Dedifferentiated amniotic fluid mesenchymal stem cell (primary cell): ENCODE measurements at regions not wholly inside any gene's neighbourhood (a gene's known extent, or its start where the extent isn't known, plus 50 kb on each side); places are given as distances from the start of the nearest gene placed in this dataset.

Experiments
- DNase-seq: peaks from one replicate; pipeline ENCODE4 v3.0.0-alpha.2; 2016; ENCODE audit errors: extremely low spot score

DNA sequence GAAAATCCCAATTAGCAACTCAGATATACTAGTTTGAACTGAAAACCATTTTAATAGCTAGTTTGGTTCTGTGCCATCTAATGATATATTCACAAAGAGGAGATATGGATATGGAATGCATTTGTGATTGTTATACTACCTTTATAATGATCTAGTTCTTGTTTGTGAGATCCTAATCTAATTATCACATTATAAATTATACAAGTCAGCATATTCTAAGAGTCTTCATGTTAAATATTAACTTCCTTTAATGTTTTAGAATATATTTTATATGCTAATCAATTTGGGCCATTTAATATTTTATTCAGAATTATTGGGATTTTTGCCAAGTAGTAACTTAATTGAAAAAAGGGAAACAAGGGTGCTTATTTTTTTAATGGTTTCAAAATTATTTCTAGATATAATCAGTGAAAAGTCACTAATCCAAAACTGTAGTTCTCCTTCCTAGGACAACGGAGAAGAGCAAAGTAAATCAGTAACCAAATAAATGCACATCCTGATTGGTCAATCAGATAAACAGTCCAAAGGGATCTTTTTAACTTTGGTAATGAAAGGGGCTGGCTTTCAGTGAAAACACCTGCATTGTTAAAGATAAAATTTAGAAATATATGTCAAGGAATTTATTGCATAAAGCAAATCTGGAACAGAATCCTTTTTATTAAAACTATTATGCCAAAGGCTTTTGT, 173.9 kb upstream of the MEOX2 start:
- no peak for DNase-seq

DNA sequence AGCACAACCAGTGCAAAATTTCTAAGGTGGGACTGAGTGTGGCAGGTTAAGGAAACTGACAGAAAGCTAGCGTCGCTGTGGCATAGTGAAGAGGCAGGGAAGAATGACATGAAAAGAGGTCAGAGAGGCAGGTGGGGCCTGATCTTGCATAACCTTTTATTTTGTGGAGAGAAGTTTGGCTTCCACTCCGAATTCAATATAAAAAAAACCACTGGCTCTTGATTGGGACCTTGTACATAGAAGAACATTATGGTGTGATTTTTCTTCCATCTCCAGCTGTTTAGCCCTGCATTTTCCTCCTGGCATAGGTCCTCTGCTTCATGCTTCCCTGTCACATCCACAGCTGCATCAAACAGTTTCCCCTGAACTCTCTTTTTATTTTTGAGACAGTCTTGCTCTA, 170.5 kb upstream of the MEOX2 start:
- DNase-seq, result no peak

DNA sequence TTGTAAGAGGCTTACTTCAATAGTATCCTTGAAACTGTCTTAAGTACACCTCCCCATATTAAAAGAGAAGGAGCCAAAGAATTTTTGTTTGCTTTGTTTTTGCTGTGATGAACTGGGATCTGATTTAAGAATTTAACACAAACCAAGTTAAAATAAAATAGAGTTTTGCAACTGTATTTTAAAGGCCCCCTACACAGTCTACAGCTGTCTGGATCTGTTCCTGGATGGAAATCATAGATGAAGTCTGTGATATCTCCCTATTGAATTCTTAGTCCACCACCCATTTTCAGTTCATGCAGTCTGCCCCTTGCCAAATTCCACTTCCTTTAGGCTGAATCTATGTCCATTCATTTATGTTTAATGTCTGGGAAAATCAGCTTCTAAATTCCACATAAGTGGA, 169.8 kb upstream of the MEOX2 start:
- no peak for DNase-seq

DNA sequence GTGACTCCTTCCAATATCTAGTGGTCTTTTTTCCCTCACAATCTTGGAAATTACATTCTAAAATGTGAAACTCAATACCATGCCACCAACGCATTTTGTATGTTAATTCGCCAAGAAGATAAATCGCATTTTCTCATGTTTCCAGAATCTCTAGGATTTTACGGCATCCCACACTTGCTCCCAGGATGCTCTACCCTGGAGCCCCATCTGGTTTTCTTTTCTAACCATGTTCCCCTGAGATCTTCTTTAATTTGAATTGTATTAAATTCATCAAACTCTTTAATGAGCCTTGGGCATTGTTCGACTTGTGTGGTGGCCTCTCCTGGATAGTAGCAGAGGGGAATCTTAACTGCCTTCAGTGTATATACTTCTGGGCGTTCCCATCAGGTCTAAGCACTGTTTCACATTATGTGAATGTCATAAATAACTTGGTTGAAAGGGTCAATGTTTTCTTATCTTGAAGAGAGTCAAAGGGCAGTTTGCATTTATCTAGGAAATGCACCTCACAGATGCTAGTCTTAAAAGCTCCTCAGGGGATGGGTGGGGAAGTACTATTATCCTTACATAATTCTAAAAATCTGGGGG, 169.1 kb upstream of the MEOX2 start:
- no peak for DNase-seq

DNA sequence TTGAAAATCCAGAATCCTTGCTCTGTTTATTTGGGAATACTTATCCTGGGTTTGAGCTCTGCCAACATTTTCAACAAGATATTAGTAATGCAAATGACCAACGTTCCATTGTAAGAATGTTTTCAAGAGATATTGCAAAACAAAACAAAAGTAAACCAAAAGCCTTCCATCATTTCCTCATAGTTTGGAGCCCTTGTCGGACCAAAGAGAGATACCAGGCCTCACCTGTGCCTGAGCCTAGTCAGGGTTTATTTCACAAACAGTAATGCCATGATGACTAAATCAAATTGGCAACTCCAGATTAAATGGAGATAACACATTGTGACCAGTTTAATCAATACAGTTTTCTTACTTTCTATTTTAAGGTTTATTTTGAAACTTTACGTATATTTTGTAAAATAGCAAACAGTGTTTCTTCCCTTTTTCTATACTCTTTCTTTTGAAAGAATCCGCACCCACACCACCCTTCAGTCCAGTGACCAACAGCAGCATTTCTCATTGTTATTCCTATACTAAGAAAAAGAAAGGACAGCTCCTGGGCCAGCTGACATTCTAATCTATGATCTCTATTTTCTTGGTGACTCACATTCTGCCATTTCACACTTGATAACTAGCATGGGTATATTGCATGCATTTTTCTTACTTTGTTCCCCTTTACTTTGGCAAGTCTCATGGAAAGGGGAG, 168.5 kb upstream of the MEOX2 start:
- no peak for DNase-seq

DNA sequence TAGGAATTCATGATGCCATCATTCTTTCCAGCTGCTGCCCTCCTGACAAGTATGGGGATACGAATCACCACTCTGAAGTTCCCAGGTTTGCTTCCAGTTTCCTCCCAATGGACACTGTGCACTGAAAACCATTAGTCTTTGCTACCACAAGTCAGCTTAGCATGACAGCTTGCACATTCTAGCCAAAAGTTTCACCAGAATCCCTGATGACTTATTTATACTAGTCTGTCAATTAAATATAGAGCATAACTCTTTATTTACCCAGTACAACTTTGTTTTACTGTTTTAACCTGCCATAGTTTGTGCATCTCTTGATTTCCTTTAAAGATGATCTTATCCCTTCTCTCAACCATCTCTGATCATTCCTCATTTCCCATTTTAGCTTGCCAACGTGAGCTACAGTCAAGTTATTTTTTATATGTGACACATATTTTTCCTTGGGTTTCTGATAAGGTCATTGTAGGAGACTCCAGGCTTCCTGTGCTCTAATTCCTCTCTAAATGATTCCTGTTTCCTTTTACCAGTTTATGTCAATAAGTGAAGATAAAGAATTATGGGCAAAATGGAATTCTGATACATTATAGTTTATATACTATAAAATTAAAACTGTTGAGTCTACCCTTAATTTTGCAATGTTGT, 167.5 kb upstream of the MEOX2 start:
- no peak for DNase-seq

DNA sequence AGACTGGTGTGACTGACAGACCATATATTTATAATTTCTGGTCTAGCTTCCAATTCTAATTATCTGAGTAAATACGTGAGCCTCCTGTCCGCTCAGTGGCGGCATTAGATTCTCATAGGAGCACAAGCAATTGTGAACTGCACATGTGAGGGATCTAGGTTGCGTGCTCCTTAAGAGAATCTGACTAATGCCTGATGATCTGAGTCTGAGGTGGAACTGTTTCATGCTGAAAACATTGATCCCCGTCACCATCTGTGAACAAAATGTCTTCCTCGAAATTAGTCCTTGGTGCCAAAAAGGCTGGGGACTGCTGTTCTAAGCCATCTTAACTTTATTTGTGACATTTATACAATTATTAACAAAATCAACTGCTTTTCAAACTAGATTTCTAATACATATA, 164.7 kb upstream of the MEOX2 start:
- DNase-seq, result no peak

DNA sequence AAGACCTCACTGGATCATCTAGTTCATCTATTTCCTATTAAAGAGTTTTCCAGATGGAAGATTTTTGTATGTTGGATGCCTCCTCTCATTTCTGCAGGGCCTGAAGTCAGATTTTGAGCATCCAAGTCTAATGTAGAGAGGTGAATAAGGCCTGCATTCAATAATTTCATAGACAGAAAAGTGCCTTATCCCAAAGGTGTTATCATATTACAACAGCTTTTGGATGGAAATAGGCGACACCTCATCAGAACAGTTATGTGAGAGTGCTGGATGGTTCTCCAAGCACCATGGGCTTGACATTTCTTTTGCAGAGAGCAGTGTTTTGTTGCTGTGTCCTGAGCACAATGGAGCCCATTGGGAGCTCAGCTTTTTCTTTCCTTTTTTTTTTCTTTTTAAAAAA, 162.4 kb upstream of the MEOX2 start:
- no peak for DNase-seq

DNA sequence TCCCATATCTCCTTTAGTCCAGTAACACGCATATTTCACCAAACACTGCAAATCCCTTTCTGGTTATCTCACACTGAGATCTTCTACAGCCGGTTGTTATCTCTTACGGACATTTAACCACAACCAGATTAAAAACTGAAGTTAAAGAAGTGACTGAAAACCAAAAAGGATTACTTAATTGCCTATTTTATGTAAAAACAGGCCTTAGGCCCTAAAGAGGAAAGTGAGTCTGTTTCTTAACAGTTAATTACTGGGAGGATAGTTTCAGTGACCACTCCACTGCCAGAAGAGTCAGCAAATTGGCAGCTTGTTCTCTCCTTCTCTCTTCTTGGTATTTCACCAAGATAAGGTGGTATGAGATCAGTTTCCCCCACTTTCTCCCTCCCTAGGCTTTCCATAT, 161.9 kb upstream of the MEOX2 start:
- no peak for DNase-seq

DNA sequence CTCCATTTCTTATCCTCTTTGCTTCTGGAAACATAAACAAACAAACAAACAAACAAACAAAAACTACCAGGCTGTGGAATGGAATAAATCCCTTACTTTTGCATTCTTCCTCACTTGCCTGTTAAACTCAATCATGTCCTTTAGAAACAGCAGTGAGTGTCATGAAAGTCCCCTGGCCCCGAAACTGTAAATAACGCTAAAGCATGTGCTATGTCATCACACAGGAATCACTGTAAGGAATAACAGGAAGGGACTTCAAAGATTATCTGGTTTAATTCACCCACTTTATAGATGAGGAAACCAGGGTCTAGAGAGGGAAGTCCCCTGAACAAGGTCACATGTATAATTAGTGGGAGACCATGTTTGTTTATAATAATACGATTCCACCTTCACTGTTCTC, 159.4 kb upstream of the MEOX2 start:
- DNase-seq, result no peak

DNA sequence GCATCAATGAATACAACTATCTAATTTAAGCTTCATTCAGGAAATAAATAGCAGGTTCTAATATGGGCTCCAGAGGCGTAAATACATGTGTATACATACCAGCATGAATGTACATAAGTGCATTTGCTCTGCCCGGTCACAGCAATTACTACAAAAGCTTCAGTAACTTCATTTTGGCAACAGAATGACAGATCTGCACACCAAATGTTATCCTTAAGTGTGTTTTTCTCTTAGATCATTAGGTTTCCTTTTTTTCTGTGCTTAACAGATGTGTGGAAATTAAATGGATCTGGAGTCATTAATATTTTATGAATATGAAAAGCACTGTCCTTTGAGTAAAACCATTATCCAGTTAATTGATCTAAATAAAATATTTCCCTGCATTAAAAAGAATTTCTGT, 159.0 kb upstream of the MEOX2 start:
- DNase-seq, result no peak

DNA sequence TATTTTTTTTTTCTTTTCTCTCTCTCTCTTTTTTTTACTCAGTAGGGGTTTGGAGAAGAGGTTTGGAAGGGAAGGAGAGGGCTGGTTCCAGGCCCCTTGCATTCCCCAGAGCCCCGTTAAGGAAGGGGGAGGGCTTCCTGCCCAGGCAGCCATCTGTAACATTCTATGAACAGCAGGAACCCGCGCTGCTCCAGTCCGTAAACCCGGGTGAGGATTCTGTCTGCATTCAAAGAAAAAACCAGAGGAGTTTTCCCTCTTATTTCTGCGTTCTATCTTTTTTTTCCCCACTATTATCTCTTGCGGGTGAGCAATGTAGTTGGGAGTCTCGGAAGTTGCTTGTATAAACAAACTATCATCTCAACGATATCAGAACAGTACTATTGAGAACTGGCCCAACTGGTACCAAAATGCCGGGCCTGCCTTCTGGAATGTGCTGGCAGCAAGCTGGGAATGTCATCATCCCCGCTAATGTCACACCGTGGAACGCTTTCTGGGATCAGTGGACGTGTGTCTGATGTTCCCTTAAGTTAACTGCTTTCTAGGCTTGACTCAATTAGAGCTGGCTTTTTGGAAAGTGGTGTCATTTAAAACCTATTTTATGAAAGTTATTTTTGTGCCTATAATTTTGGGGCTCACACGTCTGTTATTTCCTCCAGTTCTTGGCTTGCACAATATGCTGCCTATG, 153.1 kb upstream of the MEOX2 start:
- DNase-seq, result no peak

DNA sequence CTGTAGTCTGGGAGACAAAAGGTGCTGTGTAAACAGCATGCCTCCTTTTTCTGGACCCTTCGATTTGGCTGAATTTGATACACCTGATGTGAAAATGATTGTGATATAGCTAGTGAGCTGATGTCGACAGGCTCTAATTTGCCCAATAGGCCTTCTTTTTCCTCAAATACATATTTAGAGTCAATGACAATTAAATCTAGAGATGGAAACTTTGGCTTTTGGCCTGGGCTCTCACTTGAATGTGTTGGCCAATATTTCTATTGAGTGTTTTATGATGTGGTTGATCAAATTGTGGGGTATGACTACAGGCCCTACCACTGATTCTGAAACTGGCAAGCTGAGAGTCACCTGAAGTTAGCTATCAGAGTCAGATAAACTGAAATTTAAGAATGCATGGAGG, 151.8 kb upstream of the MEOX2 start:
- DNase-seq, result no peak

DNA sequence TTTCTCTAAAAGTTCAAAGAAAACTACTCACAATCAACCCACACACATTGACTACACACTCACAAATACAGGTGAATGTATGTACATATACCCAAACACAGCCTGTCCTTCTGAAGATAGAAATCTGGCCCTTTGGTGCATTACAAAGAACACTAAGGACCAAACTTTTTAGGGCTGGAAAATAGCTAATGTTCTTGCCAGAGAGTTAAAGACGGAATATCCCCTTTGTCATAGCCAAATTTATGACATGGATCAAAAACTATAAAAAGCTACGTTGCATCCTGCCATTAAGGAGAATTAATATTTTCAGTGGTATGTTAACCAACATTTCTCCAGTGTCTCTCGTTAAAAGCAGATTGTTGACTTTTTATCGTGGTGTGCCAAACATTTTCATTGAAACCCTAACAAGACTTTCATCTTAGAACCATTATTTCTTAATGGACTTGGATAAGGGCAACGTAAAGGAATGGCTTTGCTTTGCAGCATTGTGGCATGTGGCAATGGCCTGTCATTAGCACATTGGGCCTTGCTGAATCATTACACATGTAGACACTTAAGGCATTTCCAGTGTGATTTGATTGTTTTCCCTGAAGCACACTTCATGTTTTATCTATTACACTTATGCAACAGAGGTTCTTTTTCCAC, 150.9 kb upstream of the MEOX2 start:
- DNase-seq, result no peak

DNA sequence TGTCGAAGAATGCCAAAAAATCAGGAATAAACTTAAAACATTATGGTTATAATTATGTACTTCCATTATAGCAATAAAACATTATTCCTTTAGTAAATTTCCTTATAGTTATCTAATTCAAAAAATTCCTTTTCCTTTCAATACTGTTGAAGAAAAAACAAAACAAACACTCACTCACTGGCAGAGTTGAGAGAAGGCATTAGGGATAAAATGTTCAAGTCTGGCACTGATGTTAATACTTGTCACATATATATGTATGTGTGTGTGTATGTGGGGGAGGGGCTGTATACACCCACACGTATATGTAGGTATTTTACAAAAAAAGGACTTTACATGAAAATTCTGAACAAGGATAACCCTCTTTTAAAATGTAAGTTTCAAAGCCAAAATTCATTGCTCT, 150.2 kb upstream of the MEOX2 start:
- DNase-seq, result no peak

DNA sequence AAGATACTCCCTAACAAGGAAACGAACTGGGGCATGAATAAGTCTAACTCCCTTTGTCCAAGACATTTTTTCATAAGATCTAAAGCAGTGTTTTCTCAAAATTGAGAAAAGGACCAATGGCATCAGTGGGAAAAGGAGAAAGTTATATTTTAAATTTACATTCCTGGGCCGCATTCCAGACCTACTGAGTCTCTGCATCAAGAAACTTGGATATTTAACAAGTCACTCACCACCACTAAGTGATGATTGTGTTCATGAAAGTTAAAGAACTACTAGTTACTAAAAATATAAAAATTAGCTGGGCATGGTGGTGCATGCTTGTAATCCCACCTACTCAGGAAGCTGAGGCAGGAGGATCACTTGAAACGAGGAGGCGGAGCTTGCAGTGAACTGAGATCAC, 149.6 kb upstream of the MEOX2 start:
- DNase-seq, result no peak

DNA sequence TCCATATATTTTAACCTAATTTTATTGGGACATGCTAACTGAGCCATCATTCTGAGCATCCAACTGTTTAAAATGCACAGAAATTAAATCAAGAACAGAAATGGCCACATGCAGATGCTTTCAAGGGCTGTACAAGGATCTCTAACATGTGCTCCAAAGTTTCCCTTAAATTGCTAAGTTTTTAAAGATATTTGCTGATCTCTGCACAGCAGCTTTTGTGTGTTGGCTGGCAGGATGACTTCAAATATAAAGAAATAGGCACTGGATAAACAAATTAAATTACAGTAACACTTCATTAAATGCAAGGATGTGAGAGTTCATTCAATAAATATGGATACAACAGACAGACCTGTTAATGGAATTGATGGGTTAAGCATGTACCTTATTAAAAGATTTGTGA, 148.0 kb upstream of the MEOX2 start:
- no peak for DNase-seq

DNA sequence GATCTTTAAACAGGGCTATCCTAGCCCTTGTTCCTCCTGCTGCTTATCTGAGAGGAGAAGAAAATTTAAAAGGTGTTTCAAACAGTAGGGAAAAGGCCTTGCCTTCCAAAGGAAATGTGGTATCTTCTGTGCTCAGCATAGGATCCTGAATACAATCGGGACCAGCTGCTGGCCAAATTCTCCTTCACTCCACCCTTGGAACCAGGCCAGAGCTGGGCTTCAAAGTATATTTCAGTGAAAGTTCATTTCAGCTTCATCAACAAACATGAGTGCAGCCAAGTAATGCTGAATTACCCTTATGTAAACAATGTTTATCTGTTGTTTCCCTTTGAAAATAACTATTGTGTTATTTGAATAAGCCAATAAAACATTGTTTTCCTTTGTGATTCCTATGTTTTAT, 146.5 kb upstream of the MEOX2 start:
- DNase-seq, result peak; percentile 20

DNA sequence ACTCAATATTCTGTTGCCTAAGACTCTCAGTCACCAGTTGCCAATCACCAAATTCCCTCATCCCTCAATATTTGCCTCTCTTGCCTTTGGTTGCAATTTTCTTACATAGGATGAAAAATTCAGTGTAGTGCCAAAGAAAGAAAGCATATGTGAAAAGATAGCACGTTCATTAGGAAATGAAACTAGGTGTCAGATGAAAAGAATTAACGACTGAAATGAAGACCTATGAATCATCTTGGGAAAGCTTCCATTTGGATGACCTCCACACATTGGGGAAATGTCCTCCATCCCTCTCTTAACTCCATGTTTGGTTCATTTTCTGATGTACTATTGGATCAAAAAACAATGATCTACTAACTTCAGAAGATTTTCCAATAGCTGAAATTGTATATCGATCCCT, 145.1 kb upstream of the MEOX2 start:
- DNase-seq, result no peak

DNA sequence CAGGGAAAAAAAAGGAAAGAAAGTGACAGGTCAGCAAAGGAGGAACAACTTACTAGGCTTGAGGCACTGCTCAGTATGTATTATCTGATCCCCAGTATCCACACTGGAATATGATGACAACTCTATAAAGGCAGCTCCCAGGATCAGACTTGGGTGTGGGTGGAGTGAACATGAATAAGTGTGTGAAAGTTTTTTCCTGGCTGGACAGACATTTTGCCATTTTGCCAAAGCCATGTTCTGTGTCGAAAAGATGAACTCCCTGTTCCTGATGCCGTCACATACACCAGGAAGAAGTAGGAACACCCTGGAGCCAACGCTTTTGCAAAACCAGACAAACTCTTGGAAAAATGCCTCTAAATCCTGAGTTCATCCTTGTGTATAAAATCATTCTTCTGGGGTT, 143.2 kb upstream of the MEOX2 start:
- no peak for DNase-seq

DNA sequence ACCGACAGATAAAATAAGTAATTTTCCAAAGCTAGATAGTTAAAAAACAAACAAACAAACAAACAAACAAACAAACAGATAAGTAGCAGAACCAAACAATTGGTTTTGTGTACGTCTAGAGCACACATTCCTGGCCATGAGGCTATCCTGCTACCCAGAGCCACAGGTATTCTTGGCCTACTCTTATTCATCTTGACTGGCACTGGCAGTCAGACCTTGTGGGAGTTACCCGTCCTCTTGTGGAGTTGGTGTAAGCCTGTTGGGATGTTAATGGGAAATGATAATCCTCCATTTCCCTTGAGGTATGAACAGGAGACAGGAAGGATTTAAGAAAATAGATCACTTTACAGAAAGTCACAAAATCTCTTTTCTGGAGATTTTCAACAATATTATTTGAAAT, 142.4 kb upstream of the MEOX2 start:
- DNase-seq, result no peak
